ENCODE measurements at regions not wholly inside any gene's neighbourhood (a gene's known extent, or its start where the extent isn't known, plus 50 kb on each side); places are given as distances from the start of the nearest gene placed in this dataset.
"Not testable (repeated sequence)": the region's sequence is repeated elsewhere in the genome, so short reads cannot be mapped to it uniquely, and the experiment has no call there.

GRCh38 chr1:78333502-78333901 lies 157.3 kb upstream of the PTGFR start:
- Mint-ChIP-seq H3K4me1 (no peaks in the 10 kb centered on the region), H3K4me3 (no peak overlapping the region), H3K9me3 (no peaks in the 10 kb centered on the region), H3K27ac (no peak overlapping the region), H3K27me3 (no peaks in the 10 kb centered on the region), H3K36me3 (ENCODE audit: low read depth) (no peaks in the 10 kb centered on the region)
- intact Hi-C loops (cut with micrococcal nuclease), result no loop called here
- DNase-seq (no peak), ATAC-seq (ENCODE audit: low read depth) (no peak)
- no peak for TF ChIP-seq CTCF (IDR thresholded peaks at IDR 0.05)
- ChIA-PET POLR2A (no interaction called here), CTCF (interaction anchor here (1.4 to 1.5 kb wide), 2 partner anchors 9 to 15 kb away, joined by 4 read pairs; no protein-coding TSS in a partner anchor)

- ChIA-PET CTCF (interaction anchor here (1.4 to 1.5 kb wide), 2 partner anchors 10 to 14 kb away, joined by 4 read pairs; no protein-coding TSS in a partner anchor), POLR2A (no interaction called here)
- H3K27me3 Mint-ChIP-seq, result no peaks in the 10 kb centered on the region
- H3K4me1 Mint-ChIP-seq, result no peaks in the 10 kb centered on the region
- DNase-seq (no peak), ATAC-seq (ENCODE audit: low read depth) (no peak)
- no peaks in the 10 kb centered on the region for H3K36me3 Mint-ChIP-seq (ENCODE audit: low read depth)
- TF ChIP-seq CTCF (IDR thresholded peaks at IDR 0.05), result no peak
- H3K9me3 Mint-ChIP-seq, result no peaks in the 10 kb centered on the region
- no peak overlapping the region for H3K27ac Mint-ChIP-seq
- H3K4me3 Mint-ChIP-seq, result no peak overlapping the region
- intact Hi-C loops (cut with micrococcal nuclease), result no loop called here
These were observed 156.7 kb upstream of the PTGFR start for GRCh38 chr1:78334114-78334513.

- Mint-ChIP-seq H3K4me1 (no peaks in the 10 kb centered on the region), H3K9me3 (no peaks in the 10 kb centered on the region), H3K4me3 (no peak overlapping the region), H3K36me3 (ENCODE audit: low read depth) (no peaks in the 10 kb centered on the region), H3K27ac (no peak overlapping the region), H3K27me3 (no peaks in the 10 kb centered on the region)
- no peak for TF ChIP-seq CTCF (IDR thresholded peaks at IDR 0.05)
- ATAC-seq (ENCODE audit: low read depth) (no peak), DNase-seq (no peak)
- CTCF ChIA-PET, result no interaction called here
- intact Hi-C loops (cut with micrococcal nuclease), result no loop called here
- POLR2A ChIA-PET, result no interaction called here
These were observed 155.8 kb upstream of the PTGFR start for GRCh38 chr1:78334952-78335351.

GRCh38 chr1:78336751-78337150 lies 154.0 kb upstream of the PTGFR start:
- H3K4me3 Mint-ChIP-seq; H3K36me3 Mint-ChIP-seq (ENCODE audit: low read depth); H3K4me1 Mint-ChIP-seq; intact Hi-C loops (cut with micrococcal nuclease); DNase-seq; H3K9me3 Mint-ChIP-seq; H3K27me3 Mint-ChIP-seq; POLR2A ChIA-PET; CTCF ChIA-PET; H3K27ac Mint-ChIP-seq; ATAC-seq (ENCODE audit: low read depth): not testable (repeated sequence)

- no peak for TF ChIP-seq CTCF (IDR thresholded peaks at IDR 0.05)
- H3K4me3 Mint-ChIP-seq, result no peak overlapping the region
- H3K36me3 Mint-ChIP-seq (ENCODE audit: low read depth), result no peaks in the 10 kb centered on the region
- POLR2A ChIA-PET, result no interaction called here
- DNase-seq (no peak), ATAC-seq (ENCODE audit: low read depth) (no peak)
- intact Hi-C loops (cut with micrococcal nuclease), result no loop called here
- H3K27me3 Mint-ChIP-seq, result no peaks in the 10 kb centered on the region
- no peaks in the 10 kb centered on the region for H3K9me3 Mint-ChIP-seq
- H3K27ac Mint-ChIP-seq, result no peak overlapping the region
- no peaks in the 10 kb centered on the region for H3K4me1 Mint-ChIP-seq
- CTCF ChIA-PET, result no interaction called here
These were observed 151.3 kb upstream of the PTGFR start for GRCh38 chr1:78339490-78339889.

- CTCF ChIA-PET, result no interaction called here
- H3K27ac Mint-ChIP-seq, result no peak overlapping the region
- intact Hi-C loops (cut with micrococcal nuclease), result no loop called here
These were observed 150.8 kb upstream of the PTGFR start for GRCh38 chr1:78340006-78340405.

More at GRCh38 chr1:78340006-78340405, 150.8 kb upstream of the PTGFR start:
- no peak for ATAC-seq (ENCODE audit: low read depth)
- Mint-ChIP-seq H3K36me3 (ENCODE audit: low read depth) (no peaks in the 10 kb centered on the region), H3K27me3 (no peaks in the 10 kb centered on the region), H3K9me3 (no peaks in the 10 kb centered on the region), H3K4me1 (no peaks in the 10 kb centered on the region), H3K4me3 (no peak overlapping the region)
- TF ChIP-seq CTCF (IDR thresholded peaks at IDR 0.05), result no peak
- DNase-seq, result no peak
- POLR2A ChIA-PET, result no interaction called here
